ENCODE measurements at regions not wholly inside any gene's neighbourhood (a gene's known extent, or its start where the extent isn't known, plus 50 kb on each side); places are given as distances from the start of the nearest gene placed in this dataset.

GRCh38 chr11:42012271-42012670 lies 552.8 kb upstream of the LRRC4C start:
- no peak for DNase-seq (ENCODE audit: low spot score)
- in situ Hi-C loops (cut with MboI; ENCODE audit: low pct_unique_long_range_greater_than_20kb, low sequenced_read_pairs, unreplicated experiment), result no loop called here
- no peak for TF ChIP-seq CTCF (IDR thresholded peaks at IDR 0.05; ENCODE audit: extremely low read depth, insufficient read depth, missing control alignments)

GRCh38 chr11:42013656-42014201 lies 554.3 kb upstream of the LRRC4C start:
- DNase-seq (ENCODE audit: low spot score), result no peak
- no peak for TF ChIP-seq CTCF (IDR thresholded peaks at IDR 0.05; ENCODE audit: extremely low read depth, insufficient read depth, missing control alignments)
- in situ Hi-C loops (cut with MboI; ENCODE audit: low pct_unique_long_range_greater_than_20kb, low sequenced_read_pairs, unreplicated experiment), result no loop called here

GRCh38 chr11:42021911-42022310 lies 562.5 kb upstream of the LRRC4C start:
- in situ Hi-C loops (cut with MboI; ENCODE audit: low pct_unique_long_range_greater_than_20kb, low sequenced_read_pairs, unreplicated experiment), result no loop called here
- no peak for TF ChIP-seq CTCF (IDR thresholded peaks at IDR 0.05; ENCODE audit: extremely low read depth, insufficient read depth, missing control alignments)
- DNase-seq (ENCODE audit: low spot score), result no peak

GRCh38 chr11:42023267-42023666 lies 563.8 kb upstream of the LRRC4C start:
- no peak for TF ChIP-seq CTCF (IDR thresholded peaks at IDR 0.05; ENCODE audit: extremely low read depth, insufficient read depth, missing control alignments)
- in situ Hi-C loops (cut with MboI; ENCODE audit: low pct_unique_long_range_greater_than_20kb, low sequenced_read_pairs, unreplicated experiment), result no loop called here

GRCh38 chr11:42025121-42025803 lies 565.8 kb upstream of the LRRC4C start:
- no peak for TF ChIP-seq CTCF (IDR thresholded peaks at IDR 0.05; ENCODE audit: extremely low read depth, insufficient read depth, missing control alignments)
- in situ Hi-C loops (cut with MboI; ENCODE audit: low pct_unique_long_range_greater_than_20kb, low sequenced_read_pairs, unreplicated experiment), result no loop called here
- DNase-seq (ENCODE audit: low spot score), result no peak

More at GRCh38 chr11:42023267-42023666, 563.8 kb upstream of the LRRC4C start:
- DNase-seq (ENCODE audit: low spot score), result no peak

- DNase-seq (ENCODE audit: low spot score), result no peak
- in situ Hi-C loops (cut with MboI; ENCODE audit: low pct_unique_long_range_greater_than_20kb, low sequenced_read_pairs, unreplicated experiment), result no loop called here
- TF ChIP-seq CTCF (IDR thresholded peaks at IDR 0.05; ENCODE audit: extremely low read depth, insufficient read depth, missing control alignments), result no peak
Measured at GRCh38 chr11:42034826-42035225, 575.4 kb upstream of the LRRC4C start.
